ENCODE measurements at regions not wholly inside any gene's neighbourhood (a gene's known extent, or its start where the extent isn't known, plus 50 kb on each side); places are given as distances from the start of the nearest gene placed in this dataset.
"Not testable (repeated sequence)": the region's sequence is repeated elsewhere in the genome, so short reads cannot be mapped to it uniquely, and the experiment has no call there.

DNA sequence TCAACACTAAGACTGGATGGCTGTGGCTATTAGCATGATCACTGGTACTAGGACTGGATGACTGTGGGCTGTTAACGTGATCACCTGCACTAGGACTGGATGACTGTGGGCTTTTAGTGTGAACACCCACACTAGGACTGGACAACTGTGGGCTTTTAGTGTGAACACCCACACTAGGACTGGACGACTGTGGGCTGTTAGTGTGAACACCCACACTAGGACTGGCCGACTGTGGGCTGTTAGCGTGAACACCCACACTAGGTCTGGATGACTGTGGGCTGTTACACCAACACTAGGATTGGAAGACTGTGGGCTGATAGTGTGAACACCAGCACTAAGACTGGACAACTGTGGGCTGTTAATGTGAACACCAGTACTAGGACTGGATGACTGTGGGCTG, 329.2 kb downstream of the OSTF1 start:
- no peak for DNase-seq

DNA sequence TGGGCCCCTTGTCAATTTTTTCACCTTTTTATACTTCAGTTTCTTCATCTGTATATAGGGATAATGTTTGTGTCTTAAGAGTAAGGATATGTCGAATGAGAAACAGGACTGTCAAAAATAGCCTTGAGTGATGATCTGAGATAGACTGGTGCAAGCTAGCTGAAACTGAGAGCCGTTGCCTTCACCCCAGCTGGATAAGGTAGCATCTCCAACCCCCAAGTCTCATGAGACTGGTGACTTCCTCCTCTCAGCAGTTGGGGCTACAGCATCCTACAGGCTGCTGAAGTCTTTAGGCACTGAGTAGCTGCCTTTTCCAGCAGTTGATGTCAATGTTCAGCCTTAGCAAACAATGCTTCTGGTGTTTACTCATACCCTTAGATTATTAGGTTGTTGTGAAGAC, 330.2 kb downstream of the OSTF1 start:
- no peak for DNase-seq

DNA sequence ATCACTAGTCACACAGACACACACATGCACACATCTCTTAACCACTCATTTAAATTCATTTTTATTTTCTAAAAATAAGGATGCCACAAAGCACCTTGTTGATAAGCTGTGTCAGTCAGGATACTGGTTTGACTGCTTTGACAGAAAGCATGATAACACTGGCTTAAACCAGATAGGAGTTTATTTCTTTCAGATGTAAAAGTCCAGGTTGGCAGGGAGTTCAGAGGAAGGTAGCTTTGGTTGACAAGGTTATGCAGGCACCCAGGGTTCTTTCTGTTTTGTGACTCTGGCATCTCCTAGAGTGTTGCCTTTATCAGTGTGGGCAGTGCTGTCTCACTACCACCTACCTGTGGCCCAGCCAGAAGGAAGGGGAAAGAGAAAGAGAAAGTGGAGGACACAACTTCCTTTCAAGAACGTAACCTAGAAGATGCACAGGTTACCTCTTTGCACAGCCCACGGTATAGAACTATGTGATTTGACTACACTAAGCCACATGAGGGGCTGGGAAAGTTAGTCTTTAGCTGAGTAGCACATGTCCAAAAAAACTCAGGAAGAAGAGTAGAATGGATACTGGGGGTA, 334.7 kb downstream of the OSTF1 start:
- no peak for DNase-seq

DNA sequence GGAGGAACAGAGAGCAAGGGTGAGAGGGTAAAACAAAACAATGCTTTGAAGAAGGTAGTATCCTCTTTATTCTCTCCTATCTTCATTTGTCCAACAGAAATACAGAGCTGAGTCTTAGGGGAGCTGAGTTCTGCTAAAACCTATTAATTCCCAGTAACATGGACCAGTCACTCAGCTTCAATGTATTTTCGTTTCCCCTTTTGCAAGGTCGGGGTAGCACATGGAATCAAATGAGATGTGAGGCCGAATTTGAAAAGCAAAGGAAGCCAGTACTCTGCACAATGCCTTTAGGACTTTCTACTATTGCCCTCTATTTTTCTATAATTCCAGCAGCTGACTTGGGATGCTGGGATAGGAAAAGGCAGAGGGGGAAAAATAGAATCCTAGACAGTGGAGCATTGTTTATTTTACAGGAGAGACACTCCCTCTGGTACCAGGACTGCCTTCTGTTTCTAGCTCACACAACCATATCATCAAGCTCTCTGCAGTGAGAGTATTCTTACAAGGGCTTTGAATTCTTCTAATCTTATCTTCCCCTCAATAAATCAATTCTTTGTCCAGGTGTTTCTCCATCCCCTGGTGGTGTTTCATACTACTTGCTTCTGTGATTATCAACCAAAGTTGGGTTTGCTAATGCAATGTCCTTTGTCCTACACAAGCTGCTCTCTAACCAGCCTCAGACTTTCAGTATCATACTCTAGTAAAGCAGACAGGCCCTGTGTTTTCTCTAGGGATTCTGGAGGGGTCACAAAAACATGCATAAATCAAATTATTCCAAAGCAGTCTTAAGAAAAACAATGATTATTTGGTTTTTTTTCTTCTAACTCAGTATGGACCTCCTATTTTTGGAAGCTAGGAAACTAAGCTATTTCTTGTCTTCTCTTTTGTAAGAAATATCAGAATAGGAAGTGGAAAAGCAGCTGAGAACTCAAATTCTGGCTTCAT, 341.5 kb downstream of the OSTF1 start:
- DNase-seq = peak; percentile 62

DNA sequence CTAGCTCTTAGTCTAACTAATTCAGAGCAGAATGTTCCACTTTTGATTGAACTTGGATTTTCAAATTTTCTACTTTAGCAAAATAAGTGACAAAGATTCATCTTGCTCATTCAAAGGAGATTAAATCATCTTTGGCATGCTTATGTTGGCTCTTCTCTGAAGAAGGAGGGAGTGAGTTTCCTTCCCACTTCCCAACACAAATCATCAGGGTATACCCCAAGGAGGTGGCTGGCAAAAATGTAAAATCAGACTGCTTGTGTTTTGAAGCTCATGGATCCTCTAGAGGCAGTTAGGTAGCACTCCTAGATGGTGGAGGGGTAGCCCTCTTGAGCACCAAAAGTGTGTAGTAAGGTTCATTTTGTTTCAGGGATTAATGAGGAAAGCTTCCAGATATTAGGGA, 343.1 kb downstream of the OSTF1 start:
- DNase-seq = no peak

DNA sequence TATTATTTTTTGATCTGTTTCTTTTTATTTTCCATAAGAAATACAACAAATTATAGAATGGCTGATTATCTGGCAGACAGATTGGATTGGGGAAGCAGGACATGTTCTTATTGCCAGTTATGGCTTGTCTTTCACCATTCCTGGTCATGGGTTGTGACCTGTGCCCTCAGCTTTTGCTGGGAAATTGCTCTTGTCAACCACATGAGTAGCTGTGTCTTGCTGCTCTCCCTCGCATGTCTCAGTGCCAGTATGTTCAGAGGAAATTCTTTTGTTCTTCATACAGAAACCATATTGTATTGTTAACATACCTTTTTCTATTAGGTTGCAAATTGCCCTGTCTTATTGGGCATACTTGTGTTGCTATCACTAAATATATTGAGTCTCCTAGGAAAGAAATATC, 344.1 kb downstream of the OSTF1 start:
- no peak for DNase-seq

DNA sequence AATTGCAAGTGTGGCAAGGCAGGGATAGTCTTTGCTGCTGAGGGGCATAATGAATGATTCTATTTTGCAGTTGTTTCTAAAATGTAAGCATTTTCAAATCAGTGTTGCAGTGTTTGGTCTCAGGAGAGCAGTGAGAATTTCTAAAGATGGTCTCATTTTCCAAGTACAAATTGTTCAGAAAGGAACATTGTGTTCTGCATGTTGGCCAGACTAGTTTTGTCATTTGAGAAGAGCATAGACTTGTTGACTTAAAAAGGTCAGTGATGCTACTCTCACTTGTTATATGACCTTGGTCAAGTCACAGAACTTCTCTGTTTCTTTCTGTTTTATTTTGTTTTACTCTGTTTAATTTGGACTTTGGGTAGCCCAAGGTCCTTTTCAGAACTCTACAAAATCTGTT, 344.6 kb downstream of the OSTF1 start:
- DNase-seq = no peak

DNA sequence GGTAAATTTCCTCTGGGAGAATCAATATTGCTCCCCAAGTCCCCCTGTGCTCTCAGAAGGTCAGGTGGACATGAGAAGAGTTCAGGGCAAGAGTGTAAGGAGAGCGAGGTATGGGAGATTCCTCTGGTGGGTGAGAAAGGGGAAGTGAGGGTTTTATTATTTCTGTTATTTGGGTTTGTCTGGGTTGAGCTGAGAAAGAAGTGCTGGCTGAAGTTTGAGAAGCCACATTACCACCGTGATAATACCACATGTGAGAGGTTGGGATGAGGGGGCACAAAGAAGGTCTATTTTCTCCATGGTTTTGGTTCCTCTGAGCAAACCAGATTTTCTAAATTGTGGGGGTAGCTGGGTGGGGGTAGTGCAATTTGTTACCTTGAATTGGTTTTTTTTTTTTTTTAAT, 350.4 kb downstream of the OSTF1 start:
- DNase-seq = peak; percentile 23

DNA sequence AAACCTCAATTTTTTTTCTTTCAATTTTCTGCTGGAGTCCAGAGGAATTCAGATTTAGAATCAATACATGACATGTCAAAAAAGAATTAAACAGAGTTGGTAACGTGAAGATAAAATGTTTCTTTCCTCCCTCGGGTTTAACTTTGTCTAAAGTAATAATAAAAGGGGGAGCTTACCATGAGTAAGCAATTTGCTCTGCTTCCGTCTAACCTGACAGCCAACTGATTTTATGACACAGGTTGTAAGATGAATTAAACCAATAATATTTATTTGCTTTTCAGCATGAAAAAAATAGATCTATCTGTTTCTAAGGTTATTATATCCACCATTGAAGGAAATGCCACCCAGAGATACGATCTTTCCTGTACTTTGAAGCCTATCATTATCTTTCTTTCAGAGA, 352.6 kb downstream of the OSTF1 start:
- DNase-seq = no peak

DNA sequence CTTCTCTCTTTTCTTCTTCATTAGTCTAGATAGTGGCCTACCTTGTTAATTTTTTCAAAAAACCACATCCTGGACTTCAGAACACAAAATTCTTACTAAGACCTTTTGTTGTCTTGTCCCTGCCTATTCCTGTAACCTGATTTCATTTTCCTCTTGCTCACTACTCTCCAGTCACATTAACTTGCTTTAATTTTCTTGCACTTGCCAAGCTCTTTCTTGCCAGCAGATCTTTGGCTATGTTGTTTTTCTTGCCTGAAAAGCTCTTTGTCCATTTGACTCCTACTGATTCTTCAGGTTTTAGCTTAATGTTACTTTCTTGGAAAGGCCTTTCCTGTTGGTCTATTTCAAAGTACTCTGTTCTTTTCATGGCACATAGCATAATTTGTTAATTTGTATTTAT, 356.8 kb downstream of the OSTF1 start:
- DNase-seq = no peak

DNA sequence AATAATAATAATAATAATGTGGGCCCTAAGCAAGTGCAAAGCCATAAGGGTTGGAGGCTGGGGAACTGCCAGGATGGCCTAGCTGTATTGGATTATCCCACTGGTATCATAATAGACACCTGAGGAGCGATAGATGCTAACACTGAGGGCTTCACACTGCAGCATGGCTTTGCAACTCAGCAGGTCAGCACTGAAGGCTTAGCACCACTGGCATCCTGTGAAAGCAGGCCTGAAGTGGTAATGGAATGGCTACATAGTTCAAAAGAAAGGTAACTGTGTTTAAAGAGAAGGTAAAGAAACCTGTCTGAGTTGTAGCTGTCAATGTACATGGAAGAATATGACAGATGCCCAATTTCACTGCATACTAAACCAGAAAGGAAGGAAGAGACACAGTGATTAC, 359.0 kb downstream of the OSTF1 start:
- DNase-seq = no peak

DNA sequence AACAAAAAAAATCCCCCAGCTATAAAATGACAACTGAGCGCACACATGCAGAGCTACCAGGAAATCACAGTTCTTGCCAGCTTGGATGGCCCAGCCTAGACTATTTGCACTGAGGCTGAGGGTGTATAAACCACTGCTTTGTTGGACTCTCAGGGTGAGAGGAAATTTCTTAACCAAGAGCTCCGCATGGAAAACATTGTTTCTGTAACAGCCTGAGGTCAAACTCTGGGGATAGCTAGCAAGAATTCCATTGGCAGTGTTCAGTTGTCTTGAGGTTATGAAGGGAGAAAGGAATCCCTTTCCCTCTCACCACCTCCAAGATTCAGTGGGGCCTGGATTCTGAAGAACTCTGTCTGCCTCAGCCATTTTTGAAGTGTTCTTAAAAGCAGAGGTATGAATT, 360.0 kb downstream of the OSTF1 start:
- DNase-seq = no peak

DNA sequence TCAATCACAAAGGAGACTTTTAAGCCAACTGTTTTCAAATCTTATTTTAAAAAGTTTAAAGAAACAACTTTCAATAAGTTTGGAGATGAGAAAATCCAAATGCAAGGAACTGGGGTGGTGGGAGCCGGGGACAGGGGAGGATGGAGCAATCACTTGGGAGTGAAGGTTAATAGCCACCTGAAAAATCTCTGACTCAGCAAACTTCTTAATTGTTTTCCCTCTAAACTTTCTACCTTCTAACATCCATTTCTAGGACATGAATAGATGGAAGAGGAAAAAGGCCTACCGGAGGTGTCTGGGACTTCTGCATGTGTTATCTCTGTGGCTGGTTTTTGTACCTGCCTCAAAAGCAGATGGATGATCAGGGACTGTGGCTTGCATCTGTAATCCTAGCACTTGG, 360.6 kb downstream of the OSTF1 start:
- no peak for DNase-seq

DNA sequence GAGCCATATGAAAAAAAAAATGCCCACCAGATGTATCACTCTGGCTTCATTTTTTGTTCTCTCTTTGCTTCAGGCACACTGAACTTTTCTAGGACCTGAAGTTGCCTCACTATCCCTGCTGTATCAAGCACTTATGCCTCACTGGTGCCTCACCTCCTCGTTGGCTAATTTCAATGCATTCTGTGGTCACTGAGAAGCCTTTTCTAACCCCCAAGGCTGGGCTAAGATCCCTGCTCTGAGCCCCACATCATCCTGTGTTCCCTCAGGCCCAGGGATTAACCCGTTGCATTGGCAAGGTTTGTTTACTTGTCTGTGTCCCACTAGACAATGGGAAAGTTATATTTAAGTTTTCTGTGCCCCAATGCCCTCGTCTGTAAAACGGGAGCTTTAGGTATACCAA, 362.7 kb downstream of the OSTF1 start:
- no peak for DNase-seq

DNA sequence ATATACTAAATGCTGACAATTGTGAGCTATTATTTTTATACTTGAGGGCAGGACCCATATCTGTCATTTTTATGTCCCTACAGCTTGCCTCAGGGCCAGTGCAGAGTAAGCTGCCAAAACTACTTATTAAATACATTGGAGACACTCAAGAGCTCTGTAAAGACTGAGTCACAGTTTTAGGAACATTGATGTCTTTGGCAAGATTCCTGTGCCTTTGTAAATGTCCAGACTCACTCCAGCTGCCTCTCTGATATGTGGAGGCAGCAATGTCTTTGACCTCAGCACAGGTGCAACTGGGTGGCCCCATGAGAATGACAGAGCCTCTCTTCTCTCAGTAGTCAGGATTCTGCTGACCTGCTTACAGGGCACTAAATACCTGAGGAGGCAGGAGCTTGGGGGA, 363.2 kb downstream of the OSTF1 start:
- no peak for DNase-seq

DNA sequence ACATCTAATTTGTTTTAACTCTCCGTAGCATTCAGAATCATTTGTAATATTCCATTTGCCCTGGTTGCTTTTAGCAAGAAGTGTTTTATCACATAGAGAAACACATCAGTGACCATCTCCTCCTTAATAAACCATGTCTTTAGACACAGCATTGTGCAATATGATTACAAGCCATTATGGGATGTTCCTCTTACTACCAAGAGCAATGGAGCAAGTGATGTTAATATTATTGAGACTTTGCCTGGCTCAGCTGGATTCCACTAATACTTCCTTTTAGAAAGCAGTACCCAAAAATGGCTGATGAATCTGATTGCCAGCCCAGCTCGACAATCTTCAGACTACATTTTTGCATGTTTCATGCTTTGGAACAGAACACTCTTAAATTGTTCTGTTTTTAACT, 364.2 kb downstream of the OSTF1 start:
- DNase-seq = peak; percentile 48

DNA sequence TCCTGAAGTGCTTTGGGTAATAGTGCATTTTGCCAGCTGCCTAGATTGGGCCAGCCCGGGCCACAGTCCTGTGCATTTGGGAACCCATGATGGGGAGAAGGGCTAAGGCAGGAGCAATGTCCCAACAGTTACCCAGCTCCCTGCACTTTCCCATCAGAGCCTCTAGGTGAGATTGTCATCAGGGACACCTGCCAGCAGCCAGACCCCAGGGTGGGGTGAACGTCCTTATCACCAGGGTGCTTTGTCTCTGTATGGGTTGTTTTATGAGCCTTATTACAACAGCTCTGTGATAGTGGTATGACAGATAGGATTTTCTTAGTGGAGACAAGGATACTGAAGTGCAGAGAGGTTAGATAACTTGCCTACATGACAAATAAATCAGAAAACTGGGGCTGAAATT, 365.7 kb downstream of the OSTF1 start:
- DNase-seq = no peak

DNA sequence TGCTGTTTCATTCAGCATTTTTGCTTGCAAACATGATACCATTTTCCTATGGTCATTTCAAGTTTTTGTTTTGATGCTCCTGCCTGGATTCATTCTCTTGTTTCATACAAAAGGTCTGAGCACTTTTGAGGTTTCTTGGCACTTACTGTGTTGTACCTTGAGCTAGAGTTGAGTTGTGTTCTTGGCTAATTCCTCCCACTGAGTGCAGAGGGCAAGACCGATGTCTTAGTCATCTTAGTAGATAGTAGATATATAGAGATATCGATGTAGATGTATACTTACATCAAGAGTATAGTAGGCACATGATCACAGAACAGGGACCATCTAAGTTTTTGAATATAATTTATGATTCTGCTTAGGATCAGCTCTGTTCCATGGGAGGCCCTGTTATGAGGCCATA, 366.6 kb downstream of the OSTF1 start:
- DNase-seq = no peak

DNA sequence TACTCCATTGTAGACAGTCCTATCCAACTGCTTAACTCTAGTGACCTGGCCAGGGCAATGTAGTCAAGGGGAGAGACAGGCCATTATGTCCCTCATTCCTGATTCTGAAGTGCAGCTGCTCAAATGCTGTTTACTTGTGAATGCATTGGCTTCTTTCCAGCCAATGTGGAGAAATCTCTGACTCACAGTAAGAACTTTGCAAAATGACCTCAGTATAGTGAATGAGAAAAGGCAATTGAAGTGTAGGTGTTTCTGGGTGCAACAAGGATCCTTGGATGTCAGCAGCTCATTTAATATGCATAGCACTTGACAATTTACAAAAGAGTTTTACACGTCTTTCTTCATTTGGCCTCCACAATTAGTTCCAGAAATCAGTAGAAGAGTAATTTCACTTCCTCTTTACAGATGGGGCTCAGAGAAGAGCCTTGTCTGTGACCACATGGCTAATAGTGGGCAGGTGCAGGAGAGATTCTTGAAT, 367.2 kb downstream of the OSTF1 start:
- DNase-seq = peak; percentile 74

DNA sequence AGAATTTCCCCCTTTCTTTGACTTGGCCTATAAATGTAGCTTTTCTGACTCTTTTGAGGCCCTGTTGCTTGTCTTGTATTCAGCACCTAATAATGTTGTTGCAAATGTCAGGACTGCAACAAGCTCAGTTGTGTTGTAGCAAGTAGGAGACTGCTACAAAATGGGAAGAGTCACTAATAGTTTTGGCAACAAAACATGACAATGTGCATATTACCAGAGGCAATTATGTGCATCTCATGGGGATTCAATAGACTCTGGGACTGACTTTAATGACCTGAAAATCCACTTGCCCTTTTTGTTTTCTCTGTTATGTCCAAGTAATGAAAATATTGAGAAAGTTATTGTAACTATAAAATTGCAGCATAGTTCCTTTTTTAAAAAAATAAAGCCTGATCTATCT, 368.4 kb downstream of the OSTF1 start:
- no peak for DNase-seq

DNA sequence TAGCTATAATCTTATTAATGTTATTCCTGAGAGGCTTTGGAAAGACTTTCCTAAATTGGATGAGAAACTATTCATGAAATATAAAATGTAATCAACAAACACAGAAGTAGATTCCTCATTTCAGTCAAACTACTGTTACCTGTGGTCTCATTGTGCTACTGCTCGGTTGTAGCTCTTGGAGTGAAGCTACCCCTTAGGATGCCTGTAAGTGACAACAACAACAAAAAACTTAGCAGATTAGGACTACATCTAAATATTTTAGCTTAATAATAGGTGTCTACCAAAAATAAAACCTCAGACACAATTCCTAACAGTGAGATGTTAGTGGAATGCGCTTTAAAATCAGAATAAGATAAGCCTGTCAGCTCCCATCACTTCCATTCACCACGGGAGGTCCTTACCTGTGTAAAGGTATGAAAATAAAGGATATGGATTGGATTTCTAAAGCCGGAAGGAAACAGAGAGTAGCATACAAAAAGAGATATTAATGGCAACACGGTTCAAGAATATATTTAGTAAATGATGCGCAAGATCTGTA, 369.2 kb downstream of the OSTF1 start:
- DNase-seq = no peak

DNA sequence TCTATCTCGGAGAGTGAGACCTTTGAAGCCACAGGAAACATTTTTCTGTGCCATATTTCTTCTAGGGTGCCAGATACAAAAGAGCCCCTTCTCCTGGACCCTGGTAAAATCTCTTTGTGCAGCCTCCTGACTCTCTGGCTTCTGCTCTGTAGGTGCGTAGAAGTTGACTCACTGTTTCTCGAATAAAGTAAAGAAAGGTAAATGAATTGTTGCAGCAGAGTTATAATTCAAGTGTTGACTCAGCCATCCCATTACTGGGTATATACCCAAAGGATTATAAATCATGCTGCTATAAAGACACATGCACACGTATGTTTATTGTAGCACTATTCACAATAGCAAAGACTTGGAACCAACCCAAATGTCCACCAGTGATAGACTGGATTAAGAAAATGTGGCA, 371.0 kb downstream of the OSTF1 start:
- DNase-seq = not testable (repeated sequence)

DNA sequence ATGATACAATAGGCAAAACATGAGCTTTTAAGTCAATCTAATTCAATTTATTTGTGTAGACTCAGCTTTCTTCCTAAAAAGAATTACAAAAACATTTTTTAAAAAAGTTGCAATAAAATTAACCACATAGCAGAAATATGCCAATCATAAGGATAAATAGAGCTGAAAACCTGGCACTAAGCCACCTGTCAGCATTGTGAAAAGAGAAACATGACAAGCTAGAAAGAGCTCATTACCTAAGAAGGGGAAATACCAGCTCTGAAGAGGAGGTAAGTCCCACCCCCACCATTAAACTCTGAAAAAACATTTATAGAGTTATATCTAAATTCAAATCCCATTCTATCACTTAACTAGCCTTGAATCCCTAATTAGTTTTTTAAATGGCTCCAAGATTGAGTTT, 372.9 kb downstream of the OSTF1 start:
- DNase-seq = no peak

DNA sequence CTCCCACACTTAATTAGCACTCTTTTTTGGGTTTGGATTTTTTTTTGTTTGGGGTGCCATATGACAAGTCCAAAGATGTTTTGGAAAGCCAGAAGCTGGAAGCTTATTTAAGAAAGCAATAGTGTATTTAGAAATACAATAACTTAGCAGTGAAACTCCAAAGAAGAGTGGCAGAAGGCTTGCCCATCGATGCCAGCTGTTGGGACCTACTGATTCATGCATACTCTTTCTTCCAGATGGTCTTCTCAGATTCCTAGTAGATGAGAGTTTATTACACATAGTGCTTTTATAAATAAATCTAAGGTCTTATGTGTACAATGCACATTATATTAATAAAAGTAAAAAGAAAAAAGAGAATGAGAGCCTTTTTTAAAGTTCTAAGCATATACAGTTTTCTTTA, 374.6 kb downstream of the OSTF1 start:
- no peak for DNase-seq
